Suppressor macrophage treated with lipopolysaccharide for 4 hours (primary cell): ENCODE measurements at regions not wholly inside any gene's neighbourhood (a gene's known extent, or its start where the extent isn't known, plus 50 kb on each side); places are given as distances from the start of the nearest gene placed in this dataset.

ENCODE experiments used
- DNase-seq: peaks from one replicate; pipeline ENCODE4 v3.0.0-alpha.2; 2020

GRCh38 chr5:104443706-104444105, 881.1 kb upstream of the NUDT12 start:
- DNase-seq = no peak

- DNase-seq = no peak
Observed at GRCh38 chr5:104431981-104432380, 869.4 kb upstream of the NUDT12 start.

DNA sequence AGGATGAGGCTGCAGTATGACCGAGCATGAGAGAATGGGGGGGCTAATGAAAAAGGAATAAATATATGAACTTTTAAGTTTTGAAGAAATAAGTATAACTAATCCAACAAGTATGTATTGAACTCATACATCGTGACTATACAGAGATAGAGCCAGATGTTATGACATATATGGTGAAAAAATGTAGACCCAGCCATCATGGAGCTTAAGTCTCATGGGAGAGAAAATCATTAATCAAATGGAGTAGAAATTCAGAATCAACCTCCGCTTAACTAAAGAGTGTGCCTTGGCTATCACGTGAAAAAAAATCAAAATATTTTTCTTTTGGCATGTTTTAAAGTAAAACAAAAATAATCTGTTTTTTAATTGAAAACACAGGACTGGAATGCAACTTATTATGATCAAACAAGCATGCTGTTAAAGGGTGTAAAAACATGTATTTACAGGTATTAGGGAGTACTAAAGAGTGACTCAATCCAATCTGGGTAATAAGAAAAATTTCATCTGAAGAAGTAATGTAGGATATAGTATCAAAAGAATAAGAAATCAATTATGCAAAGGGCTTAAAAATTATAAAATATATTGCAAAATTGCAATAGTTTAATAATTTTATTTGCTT, 868.5 kb upstream of the NUDT12 start:
- no peak for DNase-seq

DNA sequence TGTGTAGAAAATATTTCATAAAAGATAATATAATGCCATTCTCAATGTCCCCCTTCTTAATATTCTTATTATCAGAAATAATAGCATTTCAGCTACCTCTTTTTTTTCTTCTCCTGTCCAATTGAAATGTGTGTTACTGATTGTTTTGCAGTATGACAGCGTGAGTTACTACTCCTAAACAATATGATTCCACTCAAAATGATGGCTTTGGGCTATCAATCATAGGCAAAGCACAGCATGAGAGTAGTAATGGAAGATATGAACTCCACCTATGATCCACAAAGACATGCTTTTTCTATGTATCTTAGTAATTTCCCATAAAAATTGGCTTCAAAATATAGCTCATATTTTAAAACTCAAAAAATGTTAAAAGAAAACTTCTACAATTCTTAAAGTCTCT, 867.3 kb upstream of the NUDT12 start:
- no peak for DNase-seq

GRCh38 chr5:104421431-104421830, 858.8 kb upstream of the NUDT12 start:
- DNase-seq = no peak

DNA sequence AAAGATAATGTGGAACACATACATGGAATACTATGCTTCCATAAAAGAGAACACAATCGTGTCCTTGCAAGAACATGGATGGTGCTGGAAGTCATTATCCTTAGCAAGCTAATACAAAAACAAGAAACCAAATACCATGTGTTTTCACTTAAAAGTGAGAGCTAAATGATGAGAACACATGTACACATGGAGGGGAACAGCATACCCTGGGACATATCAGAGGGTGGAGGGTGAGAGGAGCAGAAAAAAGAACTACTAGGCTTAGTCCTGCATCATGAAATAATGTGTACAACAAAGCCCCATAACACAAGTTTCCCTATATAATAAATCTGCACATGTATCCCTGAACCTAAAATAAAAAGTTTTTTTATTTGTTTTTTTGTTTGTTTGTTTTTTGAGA, 855.5 kb upstream of the NUDT12 start:
- no peak for DNase-seq

- DNase-seq = peak; percentile 4
Observed at GRCh38 chr5:104412649-104413240, 850.2 kb upstream of the NUDT12 start.

- DNase-seq = no peak
Observed at GRCh38 chr5:104400941-104401340, 838.4 kb upstream of the NUDT12 start.

DNA sequence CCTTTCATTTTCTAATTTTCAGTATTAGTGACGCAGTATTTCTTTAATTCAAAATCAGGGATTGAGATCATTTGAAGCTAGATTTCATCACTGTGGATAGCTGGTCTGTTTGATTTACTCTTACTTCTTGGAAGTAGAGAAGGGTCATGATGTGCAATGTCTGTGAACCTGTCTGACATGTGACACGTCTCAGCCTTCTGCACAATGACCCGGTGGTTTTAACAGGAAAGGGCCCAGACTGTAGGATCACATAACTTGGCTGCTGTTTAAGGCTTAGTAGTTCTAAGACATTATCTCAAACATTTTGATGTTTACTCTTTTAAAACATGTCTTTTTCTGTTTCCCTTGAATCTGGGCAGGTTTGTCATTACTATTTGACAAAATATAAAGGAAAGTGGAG, 823.3 kb upstream of the NUDT12 start:
- no peak for DNase-seq

DNA sequence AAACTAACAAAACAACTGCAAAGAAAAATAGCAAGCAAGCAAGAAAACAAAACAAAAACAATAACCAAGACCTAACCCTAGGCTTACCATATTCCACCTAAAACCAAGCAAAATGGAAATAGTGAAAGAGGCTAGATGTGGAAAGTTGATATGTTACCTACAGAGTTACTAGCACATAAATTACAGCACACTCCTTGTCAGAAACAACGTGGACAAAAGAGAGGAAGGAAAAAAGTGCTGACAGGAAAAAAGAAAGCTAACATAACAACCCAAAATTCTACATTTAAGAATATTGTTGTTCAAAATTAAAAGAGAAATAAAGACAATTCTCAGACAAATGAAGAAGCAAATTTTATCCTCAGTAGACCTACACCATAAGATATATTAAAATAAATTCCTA, 812.8 kb upstream of the NUDT12 start:
- no peak for DNase-seq

GRCh38 chr5:104372796-104373195, 810.2 kb upstream of the NUDT12 start:
- DNase-seq = no peak

- no peak for DNase-seq
Observed at GRCh38 chr5:104372376-104372775, 809.8 kb upstream of the NUDT12 start.

GRCh38 chr5:104370523-104370922, 807.9 kb upstream of the NUDT12 start:
- no peak for DNase-seq

- no peak for DNase-seq
Observed at GRCh38 chr5:104367978-104368377, 805.4 kb upstream of the NUDT12 start.

GRCh38 chr5:104363567-104363966, 801.0 kb upstream of the NUDT12 start:
- DNase-seq = no peak

DNA sequence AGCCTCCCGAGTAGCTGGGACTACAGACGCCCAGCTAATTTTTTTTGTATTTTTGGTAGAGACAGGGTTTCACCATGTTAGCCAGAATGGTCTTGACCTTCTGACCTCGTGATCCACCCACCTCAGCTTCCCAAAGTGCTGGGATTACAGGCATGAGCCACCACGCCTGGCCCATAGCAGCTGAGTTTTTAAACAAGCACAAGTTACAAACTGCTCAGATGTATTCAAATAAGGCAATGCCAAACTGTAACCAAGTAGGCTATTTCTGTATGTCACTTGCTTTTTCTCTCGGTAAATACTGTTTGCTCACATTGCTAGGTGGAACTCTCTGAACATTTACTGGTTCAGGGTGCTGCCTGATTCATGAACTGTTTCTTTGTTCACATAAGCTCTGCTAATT, 799.3 kb upstream of the NUDT12 start:
- DNase-seq = no peak

GRCh38 chr5:104355350-104355749, 792.8 kb upstream of the NUDT12 start:
- DNase-seq = no peak

GRCh38 chr5:104353371-104353770, 790.8 kb upstream of the NUDT12 start:
- no peak for DNase-seq

GRCh38 chr5:104352954-104353353, 790.4 kb upstream of the NUDT12 start:
- no peak for DNase-seq

DNA sequence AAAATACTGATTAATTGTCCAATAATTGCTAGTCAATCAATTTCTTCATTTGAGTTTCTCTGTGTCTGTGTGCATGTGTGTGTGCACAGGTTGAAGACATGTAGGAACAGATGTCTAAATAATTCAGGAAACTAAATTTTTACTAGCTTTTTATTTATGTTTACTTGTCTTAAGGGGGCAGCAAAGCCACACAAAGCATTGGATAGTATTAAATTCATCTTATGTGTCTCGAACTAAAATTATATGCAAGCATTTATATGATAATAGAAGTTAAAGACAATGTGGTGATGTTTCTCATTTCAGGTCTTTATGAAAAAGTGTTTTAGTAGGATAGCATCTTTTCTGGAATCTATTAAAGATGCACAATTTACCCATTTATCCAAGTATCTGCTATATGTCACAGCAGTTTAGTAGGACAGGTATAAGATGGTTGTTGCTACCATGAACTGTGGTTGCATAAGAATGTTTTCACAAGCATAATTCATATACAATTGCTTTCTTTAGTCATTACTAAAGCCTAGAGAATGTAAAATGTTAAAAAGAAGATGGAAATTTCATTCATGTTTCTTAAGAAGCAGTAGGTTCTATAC, 784.6 kb upstream of the NUDT12 start:
- no peak for DNase-seq

- DNase-seq = no peak
Observed at GRCh38 chr5:104345222-104346016, 782.8 kb upstream of the NUDT12 start.

DNA sequence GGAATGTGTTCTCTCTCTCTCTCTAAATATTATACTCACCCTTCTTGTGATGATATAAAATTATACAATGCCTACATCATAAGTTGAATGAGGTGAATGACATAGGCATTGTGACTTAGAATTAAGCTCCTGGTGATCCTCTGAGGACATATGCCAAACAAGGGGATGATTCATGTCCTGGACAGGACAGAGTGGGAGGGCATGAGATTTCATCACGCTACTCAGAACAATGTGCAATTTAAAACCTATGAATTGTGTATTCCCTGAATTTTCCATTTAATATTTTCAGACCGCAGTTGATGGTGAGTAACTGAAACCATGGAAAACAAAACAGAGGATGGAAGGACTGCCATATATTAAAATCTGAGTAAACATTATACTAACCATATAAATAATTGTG, 782.2 kb upstream of the NUDT12 start:
- peak; percentile 3 for DNase-seq

- DNase-seq = no peak
Observed at GRCh38 chr5:104327801-104328200, 765.2 kb upstream of the NUDT12 start.

- no peak for DNase-seq
Observed at GRCh38 chr5:104326966-104327365, 764.4 kb upstream of the NUDT12 start.
